CD4-positive, alpha-beta T cell treated with Interleukin-1 beta for 1 hour (primary cell): ENCODE measurements at regions not wholly inside any gene's neighbourhood (a gene's known extent, or its start where the extent isn't known, plus 50 kb on each side); places are given as distances from the start of the nearest gene placed in this dataset.
"Not testable (repeated sequence)": the region's sequence is repeated elsewhere in the genome, so short reads cannot be mapped to it uniquely, and the experiment has no call there.

Experiments
- DNase-seq, 2 donors: peaks; one replicate each; pipeline ENCODE4 v3.0.0-alpha.2; 2020 to 2022

DNA sequence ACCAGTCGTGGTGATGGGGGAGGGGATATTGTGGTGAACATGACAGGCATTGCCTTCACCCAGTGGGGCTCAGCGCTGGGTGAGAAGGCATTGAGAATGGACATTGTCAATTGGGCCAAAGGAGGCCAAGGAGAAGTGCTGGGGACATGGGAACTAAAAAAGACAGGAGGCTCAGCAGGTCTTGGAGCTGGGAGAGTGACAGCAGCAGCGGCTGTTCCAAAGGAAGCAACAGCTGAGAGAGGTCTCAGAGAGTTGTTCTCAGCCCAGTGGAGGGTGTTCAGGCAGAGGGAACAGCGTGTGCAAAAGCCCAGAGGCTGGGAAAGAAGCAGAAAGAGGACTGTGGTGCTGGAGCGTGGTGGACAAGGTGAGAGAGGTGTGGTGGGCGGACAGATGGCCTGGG lies 56.6 kb upstream of the ASNS start:
- not testable (repeated sequence) for DNase-seq

- peak; percentile 46 to 47 for DNase-seq
These were observed 55.9 kb upstream of the ASNS start for GRCh38 chr7:97927790-97928748.
